ENCODE measurements at regions not wholly inside any gene's neighbourhood (a gene's known extent, or its start where the extent isn't known, plus 50 kb on each side); places are given as distances from the start of the nearest gene placed in this dataset.

DNA sequence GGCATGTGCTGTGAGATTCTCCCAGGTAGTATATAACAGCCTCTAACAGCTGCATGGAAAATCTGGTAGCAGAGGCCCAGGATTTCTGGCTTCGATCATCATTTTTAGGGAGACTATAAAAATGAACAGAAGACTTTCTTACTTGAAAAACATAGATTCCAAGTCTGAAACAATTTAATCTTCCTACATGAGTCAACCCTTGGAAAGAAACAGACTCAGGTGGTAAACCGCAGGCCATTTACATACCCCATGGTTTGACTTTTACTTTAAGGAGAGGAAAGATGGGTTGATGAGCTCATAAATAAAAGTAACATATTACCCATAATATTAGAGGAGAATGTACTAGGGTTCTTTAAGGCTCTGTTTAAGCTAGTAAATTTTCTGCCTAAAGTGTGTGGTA, 121.6 kb downstream of the CYSLTR2 start:
- 92 to 93% methylated on average over 2 of the region's 2 CpGs for WGBS, 2 donors
- Histone ChIP-seq H3K27ac (no peak overlapping the region), H3K4me3 (no peak overlapping the region), H3K36me3 (no peaks in the 10 kb centered on the region), H3K4me1 (no peaks in the 10 kb centered on the region), H3K27me3 (no peaks in the 10 kb centered on the region), H3K9me3 (peaks cover 0 to 4% (median under 1%) of the 10 kb centered on the region in 4 donors)
- DNase-seq: no peak
- TF ChIP-seq, protein P1, sequence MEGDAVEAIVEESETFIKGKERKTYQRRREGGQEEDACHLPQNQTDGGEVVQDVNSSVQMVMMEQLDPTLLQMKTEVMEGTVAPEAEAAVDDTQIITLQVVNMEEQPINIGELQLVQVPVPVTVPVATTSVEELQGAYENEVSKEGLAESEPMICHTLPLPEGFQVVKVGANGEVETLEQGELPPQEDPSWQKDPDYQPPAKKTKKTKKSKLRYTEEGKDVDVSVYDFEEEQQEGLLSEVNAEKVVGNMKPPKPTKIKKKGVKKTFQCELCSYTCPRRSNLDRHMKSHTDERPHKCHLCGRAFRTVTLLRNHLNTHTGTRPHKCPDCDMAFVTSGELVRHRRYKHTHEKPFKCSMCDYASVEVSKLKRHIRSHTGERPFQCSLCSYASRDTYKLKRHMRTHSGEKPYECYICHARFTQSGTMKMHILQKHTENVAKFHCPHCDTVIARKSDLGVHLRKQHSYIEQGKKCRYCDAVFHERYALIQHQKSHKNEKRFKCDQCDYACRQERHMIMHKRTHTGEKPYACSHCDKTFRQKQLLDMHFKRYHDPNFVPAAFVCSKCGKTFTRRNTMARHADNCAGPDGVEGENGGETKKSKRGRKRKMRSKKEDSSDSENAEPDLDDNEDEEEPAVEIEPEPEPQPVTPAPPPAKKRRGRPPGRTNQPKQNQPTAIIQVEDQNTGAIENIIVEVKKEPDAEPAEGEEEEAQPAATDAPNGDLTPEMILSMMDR (IDR thresholded peaks at IDR 0.05): no peak
- no peak for TF ChIP-seq POLR2A (IDR thresholded peaks at IDR 0.05)
- TF ChIP-seq POLR2AphosphoS5 (IDR thresholded peaks at IDR 0.05): no peak
- no peak for TF ChIP-seq EP300 (IDR thresholded peaks at IDR 0.05)
- intact Hi-C loops (cut with DNase I): no loop called here

DNA sequence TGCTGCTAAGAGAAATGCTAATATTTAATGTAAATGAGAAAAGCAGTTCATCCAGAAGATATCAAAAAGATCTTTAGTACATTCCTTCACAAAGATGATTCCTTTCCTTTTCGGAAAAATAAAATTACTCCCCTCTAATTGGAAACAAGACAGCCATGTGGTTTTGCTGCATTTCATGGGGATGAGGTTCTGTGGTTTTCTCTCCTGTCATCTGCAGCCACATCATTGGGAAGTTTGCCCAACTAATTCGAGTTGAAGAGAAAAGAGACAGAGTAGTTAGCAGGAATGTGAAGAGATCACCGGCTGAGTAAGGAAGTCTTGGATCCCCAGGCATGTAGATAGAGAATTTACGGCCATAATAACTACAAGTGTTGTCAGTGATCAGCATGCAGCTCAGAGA, 122.1 kb downstream of the CYSLTR2 start:
- H3K4me3 ChIP-seq: no peak overlapping the region
- H3K27me3 ChIP-seq: no peaks in the 10 kb centered on the region
- intact Hi-C loops (cut with DNase I): no loop called here
- no peaks in the 10 kb centered on the region for H3K4me1 ChIP-seq
- DNase-seq: no peak
- H3K36me3 ChIP-seq: no peaks in the 10 kb centered on the region
- H3K9me3 ChIP-seq: peaks cover 0 to 6% (median 2%) of the 10 kb centered on the region in 4 donors
- TF ChIP-seq EP300 (IDR thresholded peaks at IDR 0.05) (no peak), POLR2AphosphoS5 (IDR thresholded peaks at IDR 0.05) (no peak)
- no peak overlapping the region for H3K27ac ChIP-seq
- WGBS, 2 donors: 61 to 62% methylated on average over 4 of the region's 4 CpGs

DNA sequence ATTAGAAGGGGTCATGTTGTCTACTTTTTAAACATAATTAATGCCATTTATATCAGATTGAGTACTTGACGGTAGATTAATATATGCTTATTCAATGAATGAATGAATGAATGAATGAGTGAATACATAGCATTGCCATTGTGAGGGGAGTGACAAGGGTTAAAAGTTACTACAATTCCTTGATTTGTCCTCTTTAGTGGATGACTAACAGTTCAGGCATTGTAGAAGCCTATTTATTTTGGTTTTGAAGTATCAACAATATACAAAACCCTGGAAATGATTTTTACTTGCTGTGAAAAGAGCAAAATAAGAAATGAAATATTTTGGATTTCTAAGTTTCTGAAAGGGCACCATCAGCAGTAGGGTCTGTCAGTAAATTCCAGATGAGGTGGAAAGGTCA, 122.7 kb downstream of the CYSLTR2 start:
- Histone ChIP-seq H3K36me3 (no peaks in the 10 kb centered on the region), H3K9me3 (peaks cover 0 to 8% (median 3%) of the 10 kb centered on the region in 4 donors), H3K27ac (no peak overlapping the region), H3K27me3 (no peaks in the 10 kb centered on the region), H3K4me3 (no peak overlapping the region), H3K4me1 (no peaks in the 10 kb centered on the region)
- intact Hi-C loops (cut with DNase I): no loop called here
- 94 to 96% methylated on average over 1 of the region's 1 CpG for WGBS, 2 donors
- no peak for DNase-seq
- TF ChIP-seq POLR2AphosphoS5 (IDR thresholded peaks at IDR 0.05) (no peak), POLR2A (IDR thresholded peaks at IDR 0.05) (no peak), EP300 (IDR thresholded peaks at IDR 0.05) (no peak)
- TF ChIP-seq, protein P1 (IDR thresholded peaks at IDR 0.05): no peak

DNA sequence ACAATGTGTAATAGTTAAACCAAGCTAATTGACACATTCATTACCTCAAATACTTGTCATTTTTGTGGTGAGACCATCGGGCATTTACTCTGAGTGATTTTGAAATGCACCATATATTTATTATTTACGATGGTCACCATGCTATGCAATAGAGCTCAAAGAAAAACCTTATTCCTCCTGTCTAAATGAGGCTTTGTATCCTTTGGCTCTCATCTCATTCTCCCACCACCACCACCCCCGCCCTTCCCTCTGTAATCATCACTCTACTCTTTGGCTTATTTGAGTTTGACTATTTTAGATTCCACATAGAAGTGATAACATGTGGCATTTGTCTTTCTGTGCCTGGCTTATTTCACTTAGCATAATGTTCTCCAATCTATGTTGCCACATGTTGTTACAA, 124.9 kb downstream of the CYSLTR2 start:
- intact Hi-C loops (cut with DNase I): no loop called here
- Histone ChIP-seq H3K27me3 (no peaks in the 10 kb centered on the region), H3K36me3 (no peaks in the 10 kb centered on the region), H3K4me1 (no peaks in the 10 kb centered on the region), H3K4me3 (no peak overlapping the region), H3K9me3 (peaks cover 0 to 12% (median 4%) of the 10 kb centered on the region in 4 donors), H3K27ac (no peak overlapping the region)
- TF ChIP-seq, protein P1 (IDR thresholded peaks at IDR 0.05): no peak
- no peak for TF ChIP-seq POLR2A (IDR thresholded peaks at IDR 0.05)
- TF ChIP-seq POLR2AphosphoS5 (IDR thresholded peaks at IDR 0.05): no peak
- TF ChIP-seq EP300 (IDR thresholded peaks at IDR 0.05): no peak
- no peak for DNase-seq
- WGBS, 2 donors: 81 to 87% methylated on average over 3 of the region's 3 CpGs

DNA sequence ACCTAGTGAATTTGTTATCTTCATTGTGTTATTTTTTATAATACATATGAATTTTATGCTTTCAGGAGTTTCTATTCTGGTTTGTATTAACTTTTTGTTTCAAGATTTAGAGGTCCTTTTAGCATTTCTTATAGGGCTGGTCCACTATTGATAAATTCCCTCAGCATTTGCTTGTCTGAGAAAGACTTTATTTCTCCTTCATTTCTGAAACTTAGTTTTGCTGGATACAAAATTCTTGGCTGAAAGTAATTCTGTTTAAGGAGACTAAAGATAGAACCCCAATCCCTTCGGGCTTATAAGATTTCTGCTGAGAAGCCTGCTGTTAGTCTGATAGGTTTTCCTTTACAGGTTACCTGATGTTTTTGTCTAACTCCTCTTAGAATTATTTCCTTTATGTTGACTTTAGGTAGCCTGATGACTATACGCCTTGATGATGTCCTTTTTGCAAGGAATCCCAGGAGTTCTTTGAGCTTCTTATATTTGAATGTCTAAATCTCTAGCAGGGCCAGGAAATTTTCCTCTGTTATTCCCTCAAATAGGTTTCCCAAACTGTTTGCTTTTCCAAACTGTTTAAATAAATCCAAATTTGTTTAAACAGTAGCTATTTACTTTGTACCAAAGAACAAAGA, 127.1 kb downstream of the CYSLTR2 start:
- no peak for DNase-seq
- H3K4me1 ChIP-seq: no peaks in the 10 kb centered on the region
- TF ChIP-seq, protein P1 (IDR thresholded peaks at IDR 0.05): no peak
- TF ChIP-seq EP300 (IDR thresholded peaks at IDR 0.05) (no peak), POLR2A (IDR thresholded peaks at IDR 0.05) (no peak), POLR2AphosphoS5 (IDR thresholded peaks at IDR 0.05) (no peak)
- H3K27me3 ChIP-seq: no peaks in the 10 kb centered on the region
- WGBS, 2 donors: 65 to 93% methylated on average over 2 of the region's 2 CpGs
- intact Hi-C loops (cut with DNase I): no loop called here
- H3K27ac ChIP-seq: no peak overlapping the region
- no peaks in the 10 kb centered on the region for H3K36me3 ChIP-seq
- no peak overlapping the region for H3K4me3 ChIP-seq
- H3K9me3 ChIP-seq: peaks cover 0 to 12% (median 4%) of the 10 kb centered on the region in 4 donors

Measured in sigmoid colon (tissue), 6 donors.